Right renal cortex interstitium (tissue), 3 donors: ENCODE measurements at regions not wholly inside any gene's neighbourhood (a gene's known extent, or its start where the extent isn't known, plus 50 kb on each side); places are given as distances from the start of the nearest gene placed in this dataset.

ENCODE experiments used
- DNase-seq, 3 donors: peaks; one replicate each; pipeline ENCODE4 v3.0.0-alpha.2; 2013; ENCODE audit warnings: low read depth in 3 of 3, low spot score in 2 of 3

- no peak for DNase-seq
These were observed 290.8 kb upstream of the CXCR4 start for GRCh38 chr2:136408795-136409194.

- DNase-seq = no peak
These were observed 290.0 kb upstream of the CXCR4 start for GRCh38 chr2:136407952-136408318.

GRCh38 chr2:136407117-136407951, 289.4 kb upstream of the CXCR4 start:
- no peak for DNase-seq

- DNase-seq = no peak
These were observed 287.0 kb upstream of the CXCR4 start for GRCh38 chr2:136404925-136405324.

GRCh38 chr2:136404176-136404575, 286.2 kb upstream of the CXCR4 start:
- DNase-seq = no peak

- DNase-seq = no peak
These were observed 284.3 kb upstream of the CXCR4 start for GRCh38 chr2:136402281-136402680.

GRCh38 chr2:136399667-136400289, 281.8 kb upstream of the CXCR4 start:
- no peak for DNase-seq

- DNase-seq = no peak
These were observed 277.6 kb upstream of the CXCR4 start for GRCh38 chr2:136395582-136395981.

GRCh38 chr2:136394136-136395060, 276.4 kb upstream of the CXCR4 start:
- DNase-seq = no peak

- no peak for DNase-seq
These were observed 275.6 kb upstream of the CXCR4 start for GRCh38 chr2:136393514-136393913.

- no peak for DNase-seq
These were observed 275.1 kb upstream of the CXCR4 start for GRCh38 chr2:136392897-136393505.

GRCh38 chr2:136389809-136390208, 271.9 kb upstream of the CXCR4 start:
- no peak for DNase-seq

GRCh38 chr2:136386046-136386445, 268.1 kb upstream of the CXCR4 start:
- no peak for DNase-seq

GRCh38 chr2:136384531-136385303, 266.8 kb upstream of the CXCR4 start:
- peak in 1 of 3 donors; percentile 15 for DNase-seq

GRCh38 chr2:136383167-136383566, 265.2 kb upstream of the CXCR4 start:
- DNase-seq = no peak

- DNase-seq = no peak
These were observed 264.0 kb upstream of the CXCR4 start for GRCh38 chr2:136381722-136382633.

GRCh38 chr2:136381245-136381644, 263.3 kb upstream of the CXCR4 start:
- DNase-seq = no peak

- DNase-seq = peak in 2 of 3 donors; percentile 21 to 29
These were observed 261.0 kb upstream of the CXCR4 start for GRCh38 chr2:136378712-136379595.
